HG03571 (cell line): ENCODE measurements at regions not wholly inside any gene's neighbourhood (a gene's known extent, or its start where the extent isn't known, plus 50 kb on each side); places are given as distances from the start of the nearest gene placed in this dataset.
"Not testable (repeated sequence)": the region's sequence is repeated elsewhere in the genome, so short reads cannot be mapped to it uniquely, and the experiment has no call there.

Experiments
- ATAC-seq: cut with Tn5 transposase; IDR thresholded peaks from one replicate; pipeline ENCODE4 v1.9.1; 2021; ENCODE audit not compliant: unreplicated experiment

GRCh38 chr15:94838281-94838680 is 606.9 kb downstream of the MCTP2 start:
- ATAC-seq, result no peak

- ATAC-seq, result no peak
These were observed 609.7 kb downstream of the MCTP2 start for GRCh38 chr15:94840794-94841783.

- ATAC-seq, result no peak
These were observed 611.7 kb downstream of the MCTP2 start for GRCh38 chr15:94843060-94843459.

GRCh38 chr15:94844198-94844537 is 612.8 kb downstream of the MCTP2 start:
- ATAC-seq, result no peak

GRCh38 chr15:94844538-94845389 is 613.4 kb downstream of the MCTP2 start:
- no peak for ATAC-seq

- ATAC-seq, result no peak
These were observed 614.0 kb downstream of the MCTP2 start for GRCh38 chr15:94845390-94845716.

- ATAC-seq, result no peak
These were observed 616.0 kb downstream of the MCTP2 start for GRCh38 chr15:94847325-94847724.

- no peak for ATAC-seq
These were observed 616.7 kb downstream of the MCTP2 start for GRCh38 chr15:94848054-94848453.

GRCh38 chr15:94855018-94855408 is 623.7 kb downstream of the MCTP2 start:
- ATAC-seq, result no peak

GRCh38 chr15:94855409-94856266 is 624.3 kb downstream of the MCTP2 start:
- no peak for ATAC-seq

GRCh38 chr15:94856267-94856854 is 625.0 kb downstream of the MCTP2 start:
- no peak for ATAC-seq

- ATAC-seq, result no peak
These were observed 626.1 kb downstream of the MCTP2 start for GRCh38 chr15:94857466-94857865.

GRCh38 chr15:94858011-94858410 is 626.6 kb downstream of the MCTP2 start:
- ATAC-seq, result no peak

- ATAC-seq, result no peak
These were observed 627.1 kb downstream of the MCTP2 start for GRCh38 chr15:94858449-94858848.

GRCh38 chr15:94858920-94859319 is 627.6 kb downstream of the MCTP2 start:
- ATAC-seq, result no peak

- ATAC-seq, result no peak
These were observed 633.2 kb downstream of the MCTP2 start for GRCh38 chr15:94864600-94864999.

GRCh38 chr15:94868265-94868664 is 636.9 kb downstream of the MCTP2 start:
- not testable (repeated sequence) for ATAC-seq

GRCh38 chr15:94875550-94875949 is 644.2 kb downstream of the MCTP2 start:
- ATAC-seq, result no peak

- ATAC-seq, result no peak
These were observed 646.5 kb downstream of the MCTP2 start for GRCh38 chr15:94877833-94878232.

GRCh38 chr15:94882071-94882712 is 650.8 kb downstream of the MCTP2 start:
- ATAC-seq, result no peak
